GM21447 (cell line): ENCODE measurements at regions not wholly inside any gene's neighbourhood (a gene's known extent, or its start where the extent isn't known, plus 50 kb on each side); places are given as distances from the start of the nearest gene placed in this dataset.
"Not testable (repeated sequence)": the region's sequence is repeated elsewhere in the genome, so short reads cannot be mapped to it uniquely, and the experiment has no call there.

Experiments used
- ATAC-seq: cut with Tn5 transposase; IDR thresholded peaks from one replicate; pipeline ENCODE4 v1.9.1; 2021; ENCODE audit not compliant: unreplicated experiment

DNA sequence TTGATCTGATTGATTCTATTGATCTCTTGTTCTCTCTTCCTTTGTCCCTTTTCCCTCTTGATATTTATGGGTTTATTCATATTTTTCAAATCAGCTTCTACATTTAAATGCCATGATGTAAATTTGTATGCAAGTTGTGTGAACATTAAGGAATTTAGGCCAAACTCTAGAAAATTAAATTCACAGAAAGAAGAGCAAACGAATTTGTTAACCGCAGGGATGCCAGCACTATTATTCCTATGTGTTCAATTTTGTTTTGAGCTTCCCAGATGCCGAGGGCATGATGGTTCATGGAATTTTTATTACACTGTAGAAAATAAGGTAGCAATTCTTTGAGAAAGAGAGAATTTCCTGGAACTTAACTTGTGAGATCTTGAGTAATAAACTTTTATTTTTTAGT is 220.9 kb downstream of the BUB3 start:
- no peak for ATAC-seq

DNA sequence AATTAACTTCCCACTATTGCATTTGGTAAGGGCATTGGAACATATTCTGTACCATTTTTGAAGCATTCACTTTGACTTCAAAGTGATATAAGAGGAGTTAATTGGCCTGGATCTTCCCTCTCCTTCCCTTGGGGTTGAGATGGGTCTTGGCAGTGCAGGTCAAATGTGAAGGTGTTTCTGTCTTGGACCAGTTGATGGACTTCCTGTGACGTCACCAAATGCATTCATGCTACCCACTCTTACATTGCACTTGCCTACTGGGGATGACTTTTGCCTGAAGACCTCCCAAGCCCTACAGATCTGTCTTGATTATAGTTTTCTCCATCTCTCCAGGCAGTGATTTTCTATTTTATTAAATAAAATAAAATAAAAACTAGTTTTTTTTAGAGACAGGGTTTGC is 221.5 kb downstream of the BUB3 start:
- no peak for ATAC-seq

GRCh38 chr10:123377883-123378282 is 223.7 kb downstream of the BUB3 start:
- ATAC-seq = no peak

GRCh38 chr10:123378302-123378701 is 224.1 kb downstream of the BUB3 start:
- no peak for ATAC-seq

GRCh38 chr10:123379156-123379555 is 225.0 kb downstream of the BUB3 start:
- no peak for ATAC-seq

- ATAC-seq = no peak
Observed at GRCh38 chr10:123380491-123381085, 226.4 kb downstream of the BUB3 start.

GRCh38 chr10:123381224-123381623 is 227.0 kb downstream of the BUB3 start:
- ATAC-seq = no peak

- ATAC-seq = no peak
Observed at GRCh38 chr10:123382491-123382890, 228.3 kb downstream of the BUB3 start.

- ATAC-seq = no peak
Observed at GRCh38 chr10:123385508-123386080, 231.4 kb downstream of the BUB3 start.

GRCh38 chr10:123389520-123389919 is 235.3 kb downstream of the BUB3 start:
- ATAC-seq = no peak

GRCh38 chr10:123390332-123390731 is 236.1 kb downstream of the BUB3 start:
- no peak for ATAC-seq

DNA sequence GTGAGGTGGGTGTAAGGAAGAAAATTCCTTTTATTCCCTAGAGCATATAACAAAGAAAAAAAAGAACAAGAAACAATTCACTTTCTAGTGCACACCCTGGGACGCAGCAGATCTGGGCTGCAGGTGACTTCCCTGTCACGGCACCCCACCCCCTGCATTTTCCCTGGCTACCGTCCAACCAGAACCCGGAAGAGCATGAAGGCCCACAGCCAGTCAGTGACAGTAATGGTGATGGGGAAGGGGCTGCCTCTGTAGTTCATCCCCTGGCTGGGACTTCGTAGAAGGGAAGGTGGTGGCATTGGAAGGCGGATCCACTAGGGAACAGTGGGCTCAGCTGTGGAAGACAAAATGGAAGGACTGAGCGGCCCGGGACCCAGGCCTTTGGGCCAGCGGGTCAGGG is 236.7 kb downstream of the BUB3 start:
- no peak for ATAC-seq

- ATAC-seq = peak; percentile 23
Observed at GRCh38 chr10:123391275-123392028, 237.2 kb downstream of the BUB3 start.

DNA sequence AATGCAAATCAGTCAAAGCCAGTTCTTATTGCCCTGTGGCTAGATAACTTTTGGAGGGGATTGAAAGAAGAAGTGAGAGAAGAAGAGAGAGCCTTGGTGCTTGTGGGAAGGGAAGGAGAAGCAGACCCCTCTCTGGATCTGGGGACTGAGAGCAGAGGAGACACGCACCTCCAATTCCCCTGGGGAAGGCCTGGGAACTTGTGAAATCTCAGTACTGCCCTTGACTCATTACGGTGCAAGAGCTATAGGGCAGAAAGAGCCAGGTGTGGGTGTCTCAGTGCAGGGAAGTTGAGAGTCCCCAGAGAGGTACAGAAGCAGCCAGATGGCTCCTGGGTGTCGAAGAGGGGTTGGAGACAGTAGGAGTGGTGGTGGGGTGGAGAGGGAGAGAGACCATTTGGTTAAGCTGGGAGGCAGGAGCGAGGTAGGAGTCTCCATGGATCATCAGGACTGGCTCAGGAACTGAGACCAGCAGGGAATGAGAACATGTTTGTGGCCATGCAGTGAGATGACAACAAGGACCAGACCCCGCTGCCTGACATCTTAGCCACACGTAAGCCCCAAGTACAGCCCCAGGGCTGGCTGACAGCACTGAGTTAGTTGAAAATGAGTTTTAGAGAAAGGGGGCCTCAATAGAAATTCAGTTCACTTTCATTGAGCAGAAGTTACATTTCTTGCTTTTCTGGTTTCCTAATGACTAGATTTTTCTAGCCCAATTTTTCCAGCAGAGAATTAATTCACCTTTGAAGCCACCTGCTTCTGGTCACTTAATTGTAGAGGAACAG is 238.2 kb downstream of the BUB3 start:
- peak; percentile 90 for ATAC-seq

- no peak for ATAC-seq
Observed at GRCh38 chr10:123393170-123393569, 239.0 kb downstream of the BUB3 start.

DNA sequence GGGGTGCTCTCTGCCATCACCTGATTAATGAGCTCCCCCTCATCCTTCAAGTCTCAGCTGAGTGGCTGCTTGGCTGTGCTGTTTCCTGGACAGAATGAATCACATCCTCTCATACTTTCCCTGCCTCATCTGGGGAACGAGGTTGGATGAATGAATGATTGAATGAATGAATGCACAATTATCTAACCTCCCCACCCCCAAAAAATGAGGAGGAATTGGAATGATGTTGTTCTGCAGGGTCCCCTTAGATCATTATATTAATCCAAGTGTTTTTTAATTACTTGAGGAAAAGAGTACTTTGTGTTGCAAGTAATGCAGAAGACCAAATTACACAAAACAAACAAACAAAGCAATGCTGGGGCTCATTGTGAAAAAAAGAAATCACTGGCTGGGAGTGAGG is 240.2 kb downstream of the BUB3 start:
- no peak for ATAC-seq

DNA sequence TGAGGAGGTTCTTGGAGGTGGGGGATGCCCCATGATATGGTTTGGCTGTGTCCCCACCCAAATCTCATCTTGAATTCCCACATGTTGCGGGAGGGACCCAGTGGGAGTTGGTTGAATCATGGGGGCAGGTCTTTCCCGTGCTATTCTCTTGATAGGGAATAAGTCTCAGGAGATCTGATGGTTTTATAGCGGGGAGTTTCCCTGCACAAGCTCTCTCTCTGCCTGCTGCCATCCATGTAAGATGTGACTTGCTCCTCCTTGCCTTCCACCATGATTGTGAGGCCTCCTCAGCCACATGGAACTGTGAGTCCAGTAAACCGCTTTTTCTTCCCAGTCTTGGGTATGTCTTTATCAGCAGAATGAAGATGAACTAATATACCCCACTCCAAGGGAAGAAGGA is 241.0 kb downstream of the BUB3 start:
- ATAC-seq = not testable (repeated sequence)

DNA sequence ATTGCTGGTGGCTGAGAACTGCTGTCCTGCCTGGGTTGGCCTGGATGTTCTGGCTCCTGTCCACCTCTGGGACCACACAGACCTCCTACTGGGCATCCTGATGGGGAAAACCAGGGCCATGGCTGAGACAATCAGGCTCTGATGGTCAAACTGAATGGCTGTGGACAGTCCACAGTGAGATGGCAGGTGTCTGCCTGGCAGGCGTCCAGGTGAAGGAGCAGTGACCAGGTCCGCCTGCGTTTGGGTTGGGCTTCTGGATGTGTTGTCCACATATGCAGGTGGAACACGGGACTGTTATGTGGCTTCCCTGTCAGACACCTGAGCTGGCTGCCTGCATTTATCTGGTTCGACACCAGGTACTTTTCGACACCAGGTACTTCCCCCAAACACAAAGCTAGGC is 241.7 kb downstream of the BUB3 start:
- no peak for ATAC-seq

- ATAC-seq = peak; percentile 74
Observed at GRCh38 chr10:123398180-123398591, 244.0 kb downstream of the BUB3 start.

DNA sequence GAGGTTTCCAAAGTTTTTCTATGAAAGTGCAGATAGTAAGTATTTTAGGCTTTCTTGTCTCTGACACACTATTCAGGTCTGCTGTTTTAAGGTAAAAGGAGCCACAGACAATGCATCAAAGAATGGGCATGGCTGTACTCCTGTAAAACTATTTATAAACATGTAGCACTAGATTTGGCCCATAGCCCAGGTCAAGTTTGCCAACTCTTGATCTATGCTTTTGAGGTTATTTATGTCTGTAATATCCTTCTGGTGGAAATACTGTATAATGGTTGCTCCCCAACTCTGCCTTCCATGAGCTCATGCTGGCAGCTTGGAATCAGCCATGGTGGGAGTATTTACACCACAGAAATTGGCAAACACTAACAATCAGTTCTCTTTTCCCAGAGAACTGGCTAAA is 244.6 kb downstream of the BUB3 start:
- no peak for ATAC-seq

- no peak for ATAC-seq
Observed at GRCh38 chr10:123399276-123399839, 245.2 kb downstream of the BUB3 start.
